GM18499 (cell line): ENCODE measurements at regions not wholly inside any gene's neighbourhood (a gene's known extent, or its start where the extent isn't known, plus 50 kb on each side); places are given as distances from the start of the nearest gene placed in this dataset.
"Not testable (repeated sequence)": the region's sequence is repeated elsewhere in the genome, so short reads cannot be mapped to it uniquely, and the experiment has no call there.

ENCODE experiments used
- ATAC-seq: cut with Tn5 transposase; IDR thresholded peaks from one replicate; pipeline ENCODE4 v1.9.1; 2021; ENCODE audit warnings: moderate number of reproducible peaks; ENCODE audit not compliant: insufficient read depth, unreplicated experiment

DNA sequence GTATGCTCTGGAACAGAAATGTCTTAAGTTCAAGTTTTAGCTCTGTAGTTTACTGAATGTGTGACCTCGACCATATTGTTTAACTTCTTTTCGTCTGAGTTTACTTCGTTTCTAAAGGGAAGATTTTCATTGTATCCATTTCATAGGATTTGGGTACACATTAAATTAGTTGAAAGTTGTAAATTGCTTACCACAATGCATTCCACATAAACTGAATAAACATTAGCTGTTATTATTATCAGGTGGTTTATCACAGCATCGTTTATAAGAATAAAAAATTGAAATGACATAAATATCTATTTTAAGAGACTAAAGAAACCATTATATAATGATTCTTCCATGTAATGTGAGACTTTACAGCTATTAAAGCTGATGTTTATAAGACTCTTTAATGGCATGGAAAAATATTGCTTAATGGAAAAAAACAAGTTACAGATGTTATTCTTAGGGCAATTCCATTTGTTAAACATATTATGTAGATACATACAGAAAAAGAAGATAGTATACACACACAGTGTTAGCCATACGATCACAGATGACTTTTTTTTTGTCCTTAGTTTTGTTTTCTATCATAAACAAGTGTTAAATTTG is 342.3 kb upstream of the SGO1 start:
- no peak for ATAC-seq

GRCh38 chr3:20527368-20527767 is 341.4 kb upstream of the SGO1 start:
- no peak for ATAC-seq

DNA sequence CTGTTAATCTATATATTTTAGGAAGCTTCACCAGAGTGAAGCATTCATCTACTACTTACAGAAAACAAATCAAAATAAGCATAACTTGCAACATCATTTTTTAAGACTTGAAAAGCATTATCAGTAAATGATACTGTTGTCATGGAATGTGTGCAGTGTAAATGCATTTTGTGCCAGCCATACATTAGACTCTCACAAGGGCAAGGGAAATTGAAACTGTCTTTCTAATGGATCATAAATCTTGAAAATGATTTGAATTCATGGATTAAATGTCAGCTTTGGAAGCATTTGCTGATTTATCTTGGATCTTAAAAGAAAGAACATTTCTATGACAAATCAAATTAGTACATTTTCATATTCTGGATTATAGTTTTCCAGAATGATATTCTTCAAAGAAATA is 338.3 kb upstream of the SGO1 start:
- no peak for ATAC-seq

GRCh38 chr3:20523293-20523692 is 337.3 kb upstream of the SGO1 start:
- ATAC-seq = no peak

DNA sequence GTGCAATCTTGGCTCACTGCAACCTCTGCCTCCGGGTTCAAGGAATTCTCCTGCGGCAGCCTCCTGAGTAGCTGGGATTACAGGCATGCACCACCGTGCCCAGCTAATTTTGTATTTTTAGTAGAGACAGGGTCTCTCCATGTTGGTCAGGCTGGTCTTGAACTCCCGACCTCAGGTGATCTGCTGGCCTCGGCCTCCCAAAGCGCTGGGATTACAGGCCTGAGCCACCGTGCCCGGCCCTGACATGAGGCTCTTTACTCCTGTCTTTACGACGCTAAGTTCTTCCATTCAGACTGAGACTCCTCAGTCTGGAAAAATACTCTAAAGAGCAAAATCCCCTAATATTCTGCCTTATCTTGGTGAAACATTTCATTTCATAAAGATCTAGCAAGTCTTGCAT is 331.3 kb upstream of the SGO1 start:
- ATAC-seq = not testable (repeated sequence)

DNA sequence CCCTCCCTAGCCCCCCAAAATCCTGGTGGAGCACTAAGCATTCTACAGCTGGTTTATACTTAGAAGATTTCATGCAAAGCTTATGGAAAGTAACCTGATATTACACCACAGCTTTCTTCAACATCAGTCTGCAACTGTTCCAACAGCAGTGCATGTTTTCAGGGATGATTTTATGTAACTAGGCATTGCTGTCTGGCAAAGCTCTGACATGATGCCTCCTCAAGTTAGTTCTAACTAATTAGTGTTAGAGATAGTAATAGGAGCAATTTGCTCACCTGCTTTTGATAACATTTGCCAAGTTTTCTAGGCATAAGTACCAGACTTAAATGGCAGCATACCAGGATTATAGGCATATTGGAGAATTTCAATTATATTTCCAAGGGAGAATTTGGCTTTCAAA is 330.3 kb upstream of the SGO1 start:
- no peak for ATAC-seq

GRCh38 chr3:20515834-20516233 is 329.8 kb upstream of the SGO1 start:
- ATAC-seq = no peak

GRCh38 chr3:20511863-20512505 is 326.0 kb upstream of the SGO1 start:
- ATAC-seq = peak; percentile 89

GRCh38 chr3:20510396-20510795 is 324.4 kb upstream of the SGO1 start:
- no peak for ATAC-seq

DNA sequence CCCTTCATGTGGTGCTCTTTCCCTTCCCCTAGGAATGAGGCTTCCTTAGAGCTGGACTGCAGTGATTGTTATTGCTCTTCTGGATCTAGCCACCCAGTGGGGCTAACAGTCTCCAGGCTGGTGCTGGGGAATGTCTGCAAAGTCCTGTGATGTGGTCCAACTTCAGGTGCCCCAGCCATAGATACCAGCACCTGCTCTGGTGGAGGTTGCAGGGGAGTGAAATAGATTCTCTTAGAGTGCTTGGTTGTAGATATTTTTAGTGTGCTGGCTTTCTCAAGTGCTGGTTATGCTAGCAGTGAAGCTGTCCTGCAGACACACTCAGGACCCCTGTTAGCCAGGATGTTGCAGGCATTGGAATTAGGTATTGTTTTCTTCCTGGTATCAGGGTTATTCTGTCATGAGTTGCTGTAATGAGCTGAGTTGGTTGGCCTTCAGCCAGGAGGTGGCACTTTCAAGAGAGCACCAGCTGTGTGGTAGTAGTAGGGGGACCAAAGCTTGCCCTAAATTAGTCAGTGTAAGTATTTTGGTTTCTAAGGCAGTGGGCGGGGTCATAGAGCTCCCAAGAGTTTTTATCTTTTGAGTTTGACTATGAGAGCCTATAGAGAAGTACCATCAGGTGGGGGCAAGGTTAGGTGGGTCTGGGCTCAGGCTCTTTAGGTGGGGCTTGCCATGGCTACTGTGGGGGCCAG is 317.5 kb upstream of the SGO1 start:
- ATAC-seq = no peak

DNA sequence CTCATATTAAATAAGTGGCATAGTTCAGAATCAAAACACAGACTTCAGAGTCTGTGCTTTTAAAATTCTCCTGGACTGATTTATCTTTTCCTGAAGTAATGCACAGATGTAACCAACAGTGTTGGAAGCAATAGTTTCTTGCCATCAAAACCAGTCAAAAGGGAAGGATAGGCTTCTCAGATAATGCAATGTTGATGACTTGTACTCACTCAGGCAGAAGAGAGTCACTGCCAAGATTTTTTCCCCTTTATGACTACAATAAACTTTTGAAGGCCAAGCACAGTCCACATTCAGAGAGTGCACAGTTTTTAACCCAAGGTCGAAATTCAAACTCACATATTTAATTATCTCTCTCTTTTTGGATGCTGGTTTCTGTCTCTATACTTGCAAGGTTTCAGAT is 305.0 kb upstream of the SGO1 start:
- no peak for ATAC-seq

- ATAC-seq = no peak
Observed at GRCh38 chr3:20488151-20488550, 302.1 kb upstream of the SGO1 start.

GRCh38 chr3:20484126-20484525 is 298.1 kb upstream of the SGO1 start:
- ATAC-seq = no peak

GRCh38 chr3:20482350-20482749 is 296.3 kb upstream of the SGO1 start:
- no peak for ATAC-seq

GRCh38 chr3:20480786-20481365 is 294.9 kb upstream of the SGO1 start:
- ATAC-seq = no peak

DNA sequence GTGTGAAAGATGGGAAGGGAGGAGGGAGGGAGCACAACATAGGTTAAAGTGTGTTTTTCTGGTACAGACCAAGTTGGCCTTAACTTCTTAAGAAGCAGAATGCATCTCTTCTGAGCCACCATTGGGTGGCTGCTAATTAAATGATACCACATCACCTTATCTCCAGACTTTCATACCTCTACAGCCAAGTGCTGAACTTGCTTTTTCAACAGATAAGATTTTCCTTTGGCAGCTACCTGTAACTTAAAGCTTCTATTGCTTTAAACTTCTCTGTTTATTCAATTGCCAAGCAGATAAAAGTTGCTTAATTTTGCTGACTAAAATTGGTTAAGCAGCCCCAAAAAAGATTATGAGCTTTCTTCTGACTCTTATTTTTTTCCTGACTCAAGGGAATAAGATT is 292.4 kb upstream of the SGO1 start:
- ATAC-seq = no peak

DNA sequence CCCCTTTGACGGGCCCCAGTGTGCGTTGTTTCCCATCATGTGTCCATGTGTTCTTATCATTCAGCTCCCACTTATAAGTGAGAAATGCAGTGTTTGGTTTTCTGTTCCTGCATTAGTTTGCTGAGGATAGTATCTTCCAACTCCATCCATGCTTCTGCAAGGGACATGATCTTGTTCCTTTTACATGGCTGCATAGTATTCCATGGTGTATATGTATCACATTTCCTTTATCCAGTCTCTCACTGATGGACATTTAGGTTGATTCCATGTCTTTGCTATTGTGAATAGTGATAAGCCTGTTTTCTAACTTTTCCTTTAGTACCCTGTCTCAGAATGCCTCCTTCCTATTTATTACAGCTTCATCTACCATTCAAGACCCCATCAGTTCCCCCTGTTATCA is 278.2 kb upstream of the SGO1 start:
- ATAC-seq = not testable (repeated sequence)

- no peak for ATAC-seq
Observed at GRCh38 chr3:20462723-20463122, 276.7 kb upstream of the SGO1 start.

DNA sequence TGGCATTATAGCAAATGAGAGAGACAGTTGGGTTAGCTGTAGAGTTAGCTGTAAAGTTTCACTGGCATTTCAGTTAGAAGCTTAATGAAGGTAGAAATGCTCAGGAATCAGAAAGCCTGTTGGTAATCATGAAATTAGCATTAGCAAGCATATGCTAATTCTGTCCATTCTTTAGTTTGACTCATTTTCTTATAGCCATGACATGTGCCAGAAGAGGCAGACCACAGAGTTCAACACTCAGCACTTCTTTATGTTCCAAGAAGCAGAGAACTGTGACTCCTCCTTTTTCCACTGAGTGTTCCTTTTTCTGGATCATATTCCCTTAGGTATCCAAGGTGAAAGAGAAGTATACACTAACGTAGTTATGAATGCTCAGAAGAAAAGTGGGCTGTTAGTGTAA is 276.2 kb upstream of the SGO1 start:
- no peak for ATAC-seq

DNA sequence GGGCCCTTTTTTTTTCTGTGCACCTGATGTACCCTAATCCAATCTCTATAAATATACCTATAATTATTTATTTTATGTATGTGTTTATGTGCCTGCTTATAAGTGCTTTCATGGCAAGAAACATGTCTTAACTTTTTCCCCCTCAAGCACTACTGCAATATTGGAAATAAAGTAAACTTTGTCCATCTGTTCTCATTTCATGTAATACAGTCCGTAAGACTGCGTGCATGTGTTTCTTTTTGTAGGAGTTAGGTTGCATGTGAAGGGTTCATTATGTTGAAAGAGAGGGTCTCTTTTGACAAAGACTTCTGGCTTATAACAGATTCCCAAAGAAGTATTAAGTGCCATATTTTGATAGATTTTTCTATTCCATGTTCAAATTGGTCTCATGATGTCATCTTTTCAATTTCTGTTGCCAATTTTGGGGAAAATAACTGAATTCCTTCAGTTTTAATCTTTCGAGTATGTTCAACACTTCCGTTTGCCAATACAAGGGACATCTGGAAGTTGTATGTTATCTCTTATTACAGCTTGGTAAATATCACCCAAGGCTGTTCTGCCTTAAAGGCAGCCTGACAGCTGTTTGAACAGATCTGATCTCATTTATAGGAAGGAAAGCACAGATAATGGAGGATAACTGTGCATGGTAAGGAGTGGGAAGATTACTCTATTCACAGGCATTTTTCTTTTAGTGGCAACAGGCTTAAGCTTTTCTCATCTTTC is 273.1 kb upstream of the SGO1 start:
- no peak for ATAC-seq

DNA sequence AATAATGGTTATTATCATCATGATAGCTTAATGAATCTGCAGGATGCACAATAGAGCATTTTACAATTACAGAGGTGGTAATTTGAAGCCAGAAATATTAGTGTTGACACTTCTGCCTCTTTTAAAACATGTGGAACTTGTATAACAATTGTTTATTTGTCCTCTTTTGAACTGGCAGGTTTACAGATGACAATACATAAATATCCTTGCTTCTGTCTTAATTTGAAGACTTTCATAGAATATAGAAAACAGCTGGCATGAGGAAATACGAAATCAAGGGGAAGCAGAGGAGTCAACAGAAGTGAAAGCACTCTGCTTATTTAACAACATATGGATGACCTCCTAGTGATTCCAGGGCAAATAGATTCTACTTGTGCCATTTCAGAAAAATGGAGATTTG is 270.5 kb upstream of the SGO1 start:
- no peak for ATAC-seq
